ENCODE measurements at regions not wholly inside any gene's neighbourhood (a gene's known extent, or its start where the extent isn't known, plus 50 kb on each side); places are given as distances from the start of the nearest gene placed in this dataset.
A peak's percentile ranks its signal among the peaks of the same experiment; 100 is the strongest.

DNA sequence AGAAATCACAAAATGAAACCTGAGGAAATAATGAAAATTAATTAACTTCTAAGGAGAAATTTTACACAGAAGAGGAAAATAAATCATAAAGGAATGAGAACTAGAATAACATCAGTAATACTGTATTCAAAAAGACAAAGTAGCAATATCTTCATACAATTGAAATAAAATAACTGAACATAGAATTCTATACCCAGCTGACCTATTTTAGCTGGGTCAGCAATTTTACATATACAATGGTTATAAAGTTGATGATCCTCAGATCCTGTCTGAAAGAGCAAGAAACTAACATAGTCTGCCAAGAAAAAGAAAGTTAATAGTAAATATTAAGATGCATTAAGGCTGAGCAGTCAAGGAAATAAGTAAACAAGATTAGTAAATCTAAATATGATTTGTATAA, 93.0 kb upstream of the P3H2 start:
- no peak for DNase-seq (ENCODE audit: low spot score)
- TF ChIP-seq, protein P1, sequence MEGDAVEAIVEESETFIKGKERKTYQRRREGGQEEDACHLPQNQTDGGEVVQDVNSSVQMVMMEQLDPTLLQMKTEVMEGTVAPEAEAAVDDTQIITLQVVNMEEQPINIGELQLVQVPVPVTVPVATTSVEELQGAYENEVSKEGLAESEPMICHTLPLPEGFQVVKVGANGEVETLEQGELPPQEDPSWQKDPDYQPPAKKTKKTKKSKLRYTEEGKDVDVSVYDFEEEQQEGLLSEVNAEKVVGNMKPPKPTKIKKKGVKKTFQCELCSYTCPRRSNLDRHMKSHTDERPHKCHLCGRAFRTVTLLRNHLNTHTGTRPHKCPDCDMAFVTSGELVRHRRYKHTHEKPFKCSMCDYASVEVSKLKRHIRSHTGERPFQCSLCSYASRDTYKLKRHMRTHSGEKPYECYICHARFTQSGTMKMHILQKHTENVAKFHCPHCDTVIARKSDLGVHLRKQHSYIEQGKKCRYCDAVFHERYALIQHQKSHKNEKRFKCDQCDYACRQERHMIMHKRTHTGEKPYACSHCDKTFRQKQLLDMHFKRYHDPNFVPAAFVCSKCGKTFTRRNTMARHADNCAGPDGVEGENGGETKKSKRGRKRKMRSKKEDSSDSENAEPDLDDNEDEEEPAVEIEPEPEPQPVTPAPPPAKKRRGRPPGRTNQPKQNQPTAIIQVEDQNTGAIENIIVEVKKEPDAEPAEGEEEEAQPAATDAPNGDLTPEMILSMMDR (IDR thresholded peaks at IDR 0.05; ENCODE audit: extremely low read depth, missing control alignments) = no peak

DNA sequence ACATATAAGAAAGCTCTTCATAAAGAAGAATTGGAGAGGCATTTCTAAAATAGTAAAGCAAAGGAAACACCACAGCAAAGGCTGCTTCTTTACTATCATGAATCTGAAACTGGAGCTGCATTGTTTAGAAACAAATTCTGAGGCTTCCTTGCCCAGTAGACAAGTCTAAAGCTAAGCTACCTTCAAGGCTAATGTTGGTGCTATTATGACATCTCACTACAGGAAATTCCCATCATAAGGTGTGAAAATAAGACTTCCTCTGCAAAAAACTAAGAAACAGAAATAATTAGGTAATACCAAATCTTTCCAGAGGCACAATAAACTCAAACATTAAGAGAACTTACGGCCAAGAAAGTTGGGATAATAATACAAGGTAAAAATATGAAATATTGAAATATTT, 89.9 kb upstream of the P3H2 start:
- TF ChIP-seq, protein P1 (IDR thresholded peaks at IDR 0.05; ENCODE audit: extremely low read depth, missing control alignments) = no peak
- no peak for DNase-seq (ENCODE audit: low spot score)

DNA sequence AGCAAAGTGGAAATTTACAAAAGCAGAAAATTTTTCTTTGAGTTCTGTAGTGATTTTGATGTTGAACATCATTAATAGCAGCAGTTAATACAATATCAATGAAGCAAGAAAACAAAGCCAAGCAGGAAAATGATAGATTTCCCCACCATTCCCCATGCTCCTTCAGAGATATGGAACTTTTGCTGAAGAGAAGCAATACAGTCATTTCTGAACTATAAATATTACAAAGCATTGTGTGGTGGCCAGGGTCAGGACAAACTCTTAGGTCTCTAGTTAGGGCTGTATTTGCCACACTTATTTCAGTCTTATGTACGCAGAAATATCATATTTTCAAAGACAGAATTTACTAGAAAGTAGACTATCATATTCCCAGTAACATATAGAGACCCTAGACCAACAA, 88.8 kb upstream of the P3H2 start:
- DNase-seq (ENCODE audit: low spot score) = no peak
- TF ChIP-seq, protein P1 (IDR thresholded peaks at IDR 0.05; ENCODE audit: extremely low read depth, missing control alignments) = no peak

- TF ChIP-seq, protein P1 (IDR thresholded peaks at IDR 0.05; ENCODE audit: extremely low read depth, missing control alignments) = no peak
- no peak for DNase-seq (ENCODE audit: low spot score)
These were observed 87.5 kb upstream of the P3H2 start for GRCh38 chr3:190208196-190208595.

GRCh38 chr3:190205739-190206138, 85.0 kb upstream of the P3H2 start:
- peak; percentile 58 for DNase-seq (ENCODE audit: low spot score)
- TF ChIP-seq, protein P1 (IDR thresholded peaks at IDR 0.05; ENCODE audit: extremely low read depth, missing control alignments) = no peak

GRCh38 chr3:190204200-190204599, 83.5 kb upstream of the P3H2 start:
- TF ChIP-seq, protein P1 (IDR thresholded peaks at IDR 0.05; ENCODE audit: extremely low read depth, missing control alignments) = no peak
- DNase-seq (ENCODE audit: low spot score) = no peak

- no peak for DNase-seq (ENCODE audit: low spot score)
- TF ChIP-seq, protein P1 (IDR thresholded peaks at IDR 0.05; ENCODE audit: extremely low read depth, missing control alignments) = no peak
These were observed 76.7 kb upstream of the P3H2 start for GRCh38 chr3:190197346-190197763.

Data from GM20000 (cell line).